ENCODE measurements at regions not wholly inside any gene's neighbourhood (a gene's known extent, or its start where the extent isn't known, plus 50 kb on each side); places are given as distances from the start of the nearest gene placed in this dataset.

GRCh38 chr6:169324656-169325459 lies 71.2 kb upstream of the THBS2 start:
- peaks cover 0 to 2% (median 0%) of the 10 kb centered on the region in 4 donors for H3K9me3 ChIP-seq (ENCODE audit: control insufficient read depth in 4 of 4, insufficient read depth in 3 of 4, low read length in 3 of 4)
- no peak overlapping the region for H3K4me3 ChIP-seq
- ATAC-seq (ENCODE audit: insufficient read depth, low FRiP score) (no peak), DNase-seq (no peak)
- 89 to 90% methylated on average over 10 of the region's 10 CpGs for WGBS, 2 donors
- no peaks in the 10 kb centered on the region for H3K4me1 ChIP-seq (ENCODE audit: control insufficient read depth in 5 of 5, insufficient read depth in 5 of 5, low read length in 5 of 5)
- H3K27ac ChIP-seq (ENCODE audit: low read depth in 1 of 2, low read length in 1 of 2), result no peak overlapping the region
- no peaks in the 10 kb centered on the region for H3K27me3 ChIP-seq (ENCODE audit: control insufficient read depth in 3 of 3, insufficient read depth in 3 of 3, low read length in 2 of 3)
- H3K36me3 ChIP-seq (ENCODE audit: control insufficient read depth in 4 of 4, insufficient read depth in 4 of 4, low read length in 4 of 4), result no peaks in the 10 kb centered on the region
- H3K9ac ChIP-seq (ENCODE audit: insufficient read depth in 1 of 2, low read length in 2 of 2), result no peak overlapping the region
- TF ChIP-seq, protein P1, sequence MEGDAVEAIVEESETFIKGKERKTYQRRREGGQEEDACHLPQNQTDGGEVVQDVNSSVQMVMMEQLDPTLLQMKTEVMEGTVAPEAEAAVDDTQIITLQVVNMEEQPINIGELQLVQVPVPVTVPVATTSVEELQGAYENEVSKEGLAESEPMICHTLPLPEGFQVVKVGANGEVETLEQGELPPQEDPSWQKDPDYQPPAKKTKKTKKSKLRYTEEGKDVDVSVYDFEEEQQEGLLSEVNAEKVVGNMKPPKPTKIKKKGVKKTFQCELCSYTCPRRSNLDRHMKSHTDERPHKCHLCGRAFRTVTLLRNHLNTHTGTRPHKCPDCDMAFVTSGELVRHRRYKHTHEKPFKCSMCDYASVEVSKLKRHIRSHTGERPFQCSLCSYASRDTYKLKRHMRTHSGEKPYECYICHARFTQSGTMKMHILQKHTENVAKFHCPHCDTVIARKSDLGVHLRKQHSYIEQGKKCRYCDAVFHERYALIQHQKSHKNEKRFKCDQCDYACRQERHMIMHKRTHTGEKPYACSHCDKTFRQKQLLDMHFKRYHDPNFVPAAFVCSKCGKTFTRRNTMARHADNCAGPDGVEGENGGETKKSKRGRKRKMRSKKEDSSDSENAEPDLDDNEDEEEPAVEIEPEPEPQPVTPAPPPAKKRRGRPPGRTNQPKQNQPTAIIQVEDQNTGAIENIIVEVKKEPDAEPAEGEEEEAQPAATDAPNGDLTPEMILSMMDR (IDR thresholded peaks at IDR 0.05; ENCODE audit: control extremely low read depth, extremely low read depth), result no peak

DNA sequence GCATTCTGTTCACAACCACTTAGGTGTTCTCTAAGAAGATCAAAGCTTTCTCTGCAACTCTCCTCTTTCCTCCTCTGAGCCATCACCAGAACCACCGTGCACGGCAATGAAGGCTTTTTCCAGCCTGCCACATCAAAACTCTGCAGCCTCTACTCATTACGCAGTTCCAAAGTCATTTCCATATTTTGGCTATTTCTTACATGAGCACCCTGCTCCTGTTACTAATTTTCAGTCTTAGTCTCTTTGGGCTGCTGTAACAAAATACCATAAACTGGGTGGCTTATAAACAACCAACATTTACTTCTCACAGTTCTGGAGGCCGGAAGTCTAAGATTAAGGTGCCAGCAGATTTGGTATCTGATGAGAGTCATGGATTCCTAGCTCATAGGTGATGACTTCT lies 70.4 kb upstream of the THBS2 start:
- no peak overlapping the region for H3K9ac ChIP-seq (ENCODE audit: insufficient read depth in 1 of 2, low read length in 2 of 2)
- TF ChIP-seq, protein P1 (IDR thresholded peaks at IDR 0.05; ENCODE audit: control extremely low read depth, extremely low read depth), result no peak

DNA sequence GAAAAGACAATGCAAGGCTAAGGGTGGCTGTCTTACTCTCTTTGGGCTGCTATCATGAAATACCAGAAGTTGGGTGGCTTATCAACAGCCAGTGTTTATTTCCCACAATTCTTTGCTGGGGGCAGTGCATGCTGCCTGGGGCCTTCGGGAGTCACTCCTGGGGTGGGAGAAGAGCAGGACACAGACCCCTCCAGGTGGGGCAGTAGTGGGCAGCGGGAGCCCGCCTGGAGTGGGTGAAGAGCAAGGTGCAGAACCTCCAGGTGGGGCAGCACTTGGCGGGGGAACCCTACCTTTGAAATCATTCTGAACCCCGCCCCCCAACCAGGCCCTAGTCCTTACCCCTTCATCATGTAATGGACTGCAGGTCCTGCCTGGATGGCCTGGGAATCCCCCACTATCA lies 69.6 kb upstream of the THBS2 start:
- Histone ChIP-seq H3K27ac (ENCODE audit: low read depth in 1 of 2, low read length in 1 of 2) (no peak overlapping the region), H3K36me3 (ENCODE audit: control insufficient read depth in 4 of 4, insufficient read depth in 4 of 4, low read length in 4 of 4) (no peaks in the 10 kb centered on the region), H3K27me3 (ENCODE audit: control insufficient read depth in 3 of 3, insufficient read depth in 3 of 3, low read length in 2 of 3) (no peaks in the 10 kb centered on the region), H3K4me3 (no peak overlapping the region), H3K9me3 (ENCODE audit: control insufficient read depth in 4 of 4, insufficient read depth in 3 of 4, low read length in 3 of 4) (peaks cover 0 to 2% (median 0%) of the 10 kb centered on the region in 4 donors), H3K9ac (ENCODE audit: insufficient read depth in 1 of 2, low read length in 2 of 2) (no peak overlapping the region), H3K4me1 (ENCODE audit: control insufficient read depth in 5 of 5, insufficient read depth in 5 of 5, low read length in 5 of 5) (no peaks in the 10 kb centered on the region)
- 91 to 93% methylated on average over 5 of the region's 5 CpGs for WGBS, 2 donors
- TF ChIP-seq, protein P1 (IDR thresholded peaks at IDR 0.05; ENCODE audit: control extremely low read depth, extremely low read depth), result no peak
- no peak for ATAC-seq (ENCODE audit: insufficient read depth, low FRiP score)
- no peak for DNase-seq

More for the DNA sequence above, 70.4 kb upstream of the THBS2 start:
- Histone ChIP-seq H3K36me3 (ENCODE audit: control insufficient read depth in 4 of 4, insufficient read depth in 4 of 4, low read length in 4 of 4) (no peaks in the 10 kb centered on the region), H3K9me3 (ENCODE audit: control insufficient read depth in 4 of 4, insufficient read depth in 3 of 4, low read length in 3 of 4) (peaks cover 0 to 2% (median 0%) of the 10 kb centered on the region in 4 donors), H3K4me1 (ENCODE audit: control insufficient read depth in 5 of 5, insufficient read depth in 5 of 5, low read length in 5 of 5) (no peaks in the 10 kb centered on the region), H3K4me3 (no peak overlapping the region), H3K27ac (ENCODE audit: low read depth in 1 of 2, low read length in 1 of 2) (no peak overlapping the region), H3K27me3 (ENCODE audit: control insufficient read depth in 3 of 3, insufficient read depth in 3 of 3, low read length in 2 of 3) (no peaks in the 10 kb centered on the region)
- 93 to 97% methylated on average over 4 of the region's 4 CpGs for WGBS, 2 donors
- ATAC-seq (ENCODE audit: insufficient read depth, low FRiP score) (no peak), DNase-seq (no peak)
